Muscle of leg (tissue), 3 donors: ENCODE measurements at regions not wholly inside any gene's neighbourhood (a gene's known extent, or its start where the extent isn't known, plus 50 kb on each side); places are given as distances from the start of the nearest gene placed in this dataset.

Source experiments
- DNase-seq: peaks from one replicate; pipeline ENCODE4 v3.0.0; 2013
- H3K27ac ChIP-seq: one replicate; pipeline ENCODE4 v1.5.1; 2013; ENCODE audit warnings: mild to moderate bottlenecking, low read length, control low read depth
- H3K27me3 ChIP-seq: one replicate; pipeline ENCODE4 v1.6.1; 2013; ENCODE audit warnings: low read length; ENCODE audit not compliant: control insufficient read depth, insufficient read depth
- H3K36me3 ChIP-seq: one replicate; pipeline ENCODE4 v1.6.1; 2013; ENCODE audit warnings: low read length; ENCODE audit not compliant: control insufficient read depth, insufficient read depth
- H3K4me1 ChIP-seq: one replicate; pipeline ENCODE4 v1.6.1; 2013; ENCODE audit warnings: low read length; ENCODE audit not compliant: control insufficient read depth, insufficient read depth
- H3K4me3 ChIP-seq: one replicate; pipeline ENCODE4 v1.5.1; 2013; ENCODE audit warnings: low read length, control low read depth
- H3K9me3 ChIP-seq: replicated peaks from 2 replicates; pipeline ENCODE4 v1.6.1; 2013; ENCODE audit warnings: low read depth, low read length; ENCODE audit not compliant: control insufficient read depth
- WGBS: methylation state at CpG from one replicate; pipeline ENCODE4 v1.1.5; 2013; ENCODE audit warnings: missing lambda C conversion rate; ENCODE audit not compliant: insufficient coverage; 5-methylcytosine and 5-hydroxymethylcytosine counted together

DNA sequence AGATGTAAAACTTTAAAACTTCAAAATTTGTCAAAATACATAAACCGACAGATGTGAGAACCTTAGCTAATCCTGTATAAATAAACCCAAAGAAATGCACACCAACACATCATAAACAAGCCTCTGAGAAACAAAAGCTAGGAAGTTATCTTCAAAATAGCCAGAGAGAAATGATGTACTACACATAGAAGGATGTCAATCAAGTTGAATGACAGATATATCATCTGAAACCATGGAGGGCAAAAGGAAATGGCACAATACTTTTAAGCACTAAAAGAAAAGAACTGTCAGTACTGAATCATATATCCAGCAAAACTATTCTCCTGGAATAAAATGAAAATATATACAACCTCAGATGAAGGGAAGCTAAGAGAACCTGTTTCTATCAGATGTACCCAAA lies 595.1 kb upstream of the PTGER4 start:
- H3K4me1 ChIP-seq: no peaks in the 10 kb centered on the region
- peaks cover 2% of the 10 kb centered on the region for H3K9me3 ChIP-seq
- no peaks in the 10 kb centered on the region for H3K36me3 ChIP-seq
- DNase-seq: no peak
- no peak overlapping the region for H3K4me3 ChIP-seq
- H3K27ac ChIP-seq: no peak overlapping the region
- no CpG with 5 or more reads among the region's 1 CpG for WGBS
- no peaks in the 10 kb centered on the region for H3K27me3 ChIP-seq

DNA sequence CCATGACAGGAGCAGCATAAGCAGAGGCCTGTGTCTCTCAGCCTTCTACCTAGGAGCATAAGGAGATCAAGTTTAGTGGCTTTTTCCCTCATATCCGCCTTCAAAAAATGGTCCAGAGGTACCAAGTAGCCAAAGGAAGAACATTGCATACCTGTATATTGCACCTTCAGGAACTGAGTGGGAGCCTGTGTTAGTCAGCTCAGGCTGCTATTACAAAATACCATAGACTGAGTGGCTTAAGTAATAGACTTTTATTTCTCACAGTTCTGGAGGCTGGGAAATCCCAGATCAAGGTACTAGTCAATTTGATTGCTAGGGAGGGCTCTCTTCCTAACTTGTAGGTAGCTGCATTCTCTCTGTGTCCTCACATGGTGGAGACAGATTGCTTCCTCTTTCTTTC lies 597.4 kb upstream of the PTGER4 start:
- DNase-seq: no peak
- peaks cover 2% of the 10 kb centered on the region for H3K9me3 ChIP-seq
- no peaks in the 10 kb centered on the region for H3K4me1 ChIP-seq
- no peak overlapping the region for H3K27ac ChIP-seq
- H3K4me3 ChIP-seq: no peak overlapping the region
- WGBS: no CpG with 5 or more reads among the region's 1 CpG
- H3K27me3 ChIP-seq: no peaks in the 10 kb centered on the region
- no peaks in the 10 kb centered on the region for H3K36me3 ChIP-seq

DNA sequence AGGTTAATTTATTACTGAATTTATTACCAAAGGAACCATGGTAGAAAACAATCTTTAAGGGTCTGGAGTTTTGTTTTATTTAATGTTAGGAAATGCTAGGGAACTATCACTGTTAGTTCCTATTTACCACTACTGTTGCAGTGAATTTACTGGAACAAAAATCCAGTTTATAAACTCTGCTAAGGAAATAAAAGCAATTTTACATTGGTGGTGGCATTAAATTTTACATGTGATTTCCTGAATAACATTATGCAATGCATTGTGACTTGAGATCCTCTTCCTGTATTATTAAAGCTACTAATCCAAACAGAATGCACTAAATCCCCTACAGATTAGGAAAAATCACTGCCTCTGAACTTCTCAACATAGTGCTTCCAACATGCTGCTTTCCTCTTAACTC lies 599.5 kb upstream of the PTGER4 start:
- H3K4me1 ChIP-seq: no peaks in the 10 kb centered on the region
- H3K9me3 ChIP-seq: no peaks in the 10 kb centered on the region
- H3K4me3 ChIP-seq: no peak overlapping the region
- peak; percentile 73 for DNase-seq
- no peaks in the 10 kb centered on the region for H3K36me3 ChIP-seq
- H3K27me3 ChIP-seq: no peaks in the 10 kb centered on the region
- no peak overlapping the region for H3K27ac ChIP-seq

DNA sequence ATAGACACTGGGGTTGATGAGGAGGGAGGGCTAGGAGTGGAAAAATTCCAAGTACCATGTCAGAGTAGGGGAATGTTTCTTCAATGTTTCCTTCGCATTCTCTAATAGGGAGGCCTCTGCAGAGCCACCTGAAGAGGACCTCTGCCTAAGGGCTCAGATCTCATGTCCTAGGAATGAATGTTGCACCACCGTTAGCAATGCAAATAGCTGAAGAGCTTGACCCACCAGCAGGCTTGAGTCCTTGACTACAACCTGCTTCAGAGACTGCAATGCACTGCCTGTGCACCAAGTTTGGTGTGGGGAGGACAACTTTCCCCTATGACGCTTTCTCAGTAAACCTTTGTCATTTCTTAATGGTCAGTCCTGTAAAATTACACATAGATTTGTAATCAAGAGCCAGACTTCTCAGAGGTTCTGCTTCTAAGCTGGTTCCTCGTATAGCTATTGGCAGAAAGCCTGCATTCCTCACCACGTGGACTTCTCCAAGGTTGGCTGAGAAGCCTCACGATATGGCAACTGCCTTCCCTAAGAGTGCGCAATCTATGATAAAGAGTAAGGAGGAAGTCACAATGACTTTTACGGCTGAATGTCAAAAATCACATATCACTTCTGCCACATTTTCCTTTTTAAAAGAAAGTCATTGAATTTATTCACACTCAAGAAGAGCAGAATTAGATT lies 600.7 kb upstream of the PTGER4 start:
- no peak overlapping the region for H3K4me3 ChIP-seq
- no peaks in the 10 kb centered on the region for H3K4me1 ChIP-seq
- no peak for DNase-seq
- WGBS: 93% methylated on average over 2 of the region's 8 CpGs
- H3K27ac ChIP-seq: no peak overlapping the region
- H3K27me3 ChIP-seq: no peaks in the 10 kb centered on the region
- no peaks in the 10 kb centered on the region for H3K36me3 ChIP-seq
- H3K9me3 ChIP-seq: no peaks in the 10 kb centered on the region

DNA sequence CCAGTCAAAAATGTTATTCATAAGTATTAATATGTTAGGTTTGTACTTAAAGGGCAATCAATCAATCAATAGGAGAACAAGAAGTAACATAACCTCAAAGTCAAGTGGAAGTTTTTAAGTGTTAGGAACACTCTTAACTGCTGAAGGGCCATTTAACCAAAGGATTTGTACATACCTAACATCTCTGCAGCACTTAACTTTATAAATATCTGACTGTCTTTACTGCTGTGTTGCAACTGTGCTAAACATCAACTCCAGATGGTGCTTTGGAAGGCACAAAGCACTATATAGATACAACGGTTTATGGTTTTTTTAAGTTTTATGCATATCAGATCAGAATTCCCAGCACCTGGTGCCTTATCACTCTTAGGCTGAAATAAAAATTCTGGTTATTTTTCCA lies 604.9 kb upstream of the PTGER4 start:
- 80% methylated on average over 1 of the region's 1 CpG for WGBS
- no peak overlapping the region for H3K27ac ChIP-seq
- no peaks in the 10 kb centered on the region for H3K9me3 ChIP-seq
- no peaks in the 10 kb centered on the region for H3K4me1 ChIP-seq
- H3K36me3 ChIP-seq: no peaks in the 10 kb centered on the region
- no peak for DNase-seq
- no peaks in the 10 kb centered on the region for H3K27me3 ChIP-seq
- no peak overlapping the region for H3K4me3 ChIP-seq

DNA sequence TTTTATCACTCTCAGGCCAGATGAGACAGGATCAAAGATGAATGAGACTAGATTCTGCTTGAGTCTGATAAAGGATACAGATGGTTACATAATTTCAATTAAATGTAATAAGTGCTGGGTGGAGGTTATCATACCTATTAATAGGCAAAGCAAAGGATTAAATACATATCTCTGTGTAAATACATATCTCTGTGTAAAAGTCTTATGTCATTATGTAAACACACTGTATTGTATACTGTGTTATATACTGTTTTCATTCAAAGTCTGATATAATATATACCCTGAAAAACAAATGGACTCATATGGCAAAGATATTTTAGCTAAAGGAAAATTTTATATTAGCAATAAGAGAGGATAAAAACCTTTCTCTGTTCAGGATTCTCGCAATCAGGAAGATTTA lies 605.8 kb upstream of the PTGER4 start:
- no peaks in the 10 kb centered on the region for H3K9me3 ChIP-seq
- no peak overlapping the region for H3K4me3 ChIP-seq
- no peaks in the 10 kb centered on the region for H3K27me3 ChIP-seq
- H3K27ac ChIP-seq: no peak overlapping the region
- H3K36me3 ChIP-seq: no peaks in the 10 kb centered on the region
- DNase-seq: no peak
- no CpG with 5 or more reads among the region's 1 CpG for WGBS
- no peaks in the 10 kb centered on the region for H3K4me1 ChIP-seq

DNA sequence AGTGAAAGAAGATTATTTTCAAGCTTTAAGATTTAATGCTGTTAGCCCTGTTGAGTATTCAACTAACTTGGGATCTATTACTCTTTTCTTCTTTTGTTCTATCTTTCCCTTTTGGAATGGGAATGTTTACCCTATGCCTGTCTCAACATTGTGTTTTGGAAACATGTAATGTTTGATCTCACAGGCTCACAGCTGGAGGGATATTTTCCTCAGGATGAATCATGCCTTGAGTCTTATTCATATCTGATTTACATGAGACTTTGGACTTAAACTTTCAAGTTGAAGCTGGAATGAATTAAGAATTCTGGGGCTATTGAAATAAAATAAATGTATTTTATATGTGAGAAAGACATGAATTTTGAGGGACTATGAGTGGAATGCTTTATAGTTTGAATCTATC lies 607.8 kb upstream of the PTGER4 start:
- Histone ChIP-seq H3K27ac (no peak overlapping the region), H3K36me3 (no peaks in the 10 kb centered on the region)
- DNase-seq: no peak

DNA sequence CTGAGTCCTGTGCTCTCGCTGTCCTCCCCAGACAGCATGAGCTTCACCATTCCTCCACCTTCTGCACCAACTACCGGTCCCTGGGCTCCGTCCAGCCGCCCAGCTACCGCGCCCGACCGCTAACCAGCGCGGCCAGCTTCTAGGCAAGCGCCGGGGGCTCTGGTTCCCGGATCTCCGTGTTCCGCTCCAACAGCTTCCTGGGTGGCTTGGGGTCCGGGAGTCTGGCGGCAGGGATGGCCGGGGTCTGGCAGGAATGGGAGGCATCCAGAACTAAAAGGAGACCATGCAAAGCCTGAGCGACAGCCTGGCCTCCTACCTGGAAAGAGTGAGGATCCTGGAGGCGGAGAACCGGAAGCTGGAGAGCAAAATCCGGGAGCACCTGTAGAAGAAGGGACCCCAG lies 613.1 kb upstream of the PTGER4 start:
- Histone ChIP-seq H3K4me3 (no peak overlapping the region), H3K27ac (no peak overlapping the region), H3K9me3 (no peaks in the 10 kb centered on the region), H3K27me3 (no peaks in the 10 kb centered on the region), H3K36me3 (no peaks in the 10 kb centered on the region), H3K4me1 (no peaks in the 10 kb centered on the region)
- 97% methylated on average over 20 of the region's 22 CpGs for WGBS
- no peak for DNase-seq

More for the DNA sequence above, 607.8 kb upstream of the PTGER4 start:
- no peaks in the 10 kb centered on the region for H3K27me3 ChIP-seq
- H3K4me3 ChIP-seq: no peak overlapping the region
- no peaks in the 10 kb centered on the region for H3K9me3 ChIP-seq
- H3K4me1 ChIP-seq: no peaks in the 10 kb centered on the region

DNA sequence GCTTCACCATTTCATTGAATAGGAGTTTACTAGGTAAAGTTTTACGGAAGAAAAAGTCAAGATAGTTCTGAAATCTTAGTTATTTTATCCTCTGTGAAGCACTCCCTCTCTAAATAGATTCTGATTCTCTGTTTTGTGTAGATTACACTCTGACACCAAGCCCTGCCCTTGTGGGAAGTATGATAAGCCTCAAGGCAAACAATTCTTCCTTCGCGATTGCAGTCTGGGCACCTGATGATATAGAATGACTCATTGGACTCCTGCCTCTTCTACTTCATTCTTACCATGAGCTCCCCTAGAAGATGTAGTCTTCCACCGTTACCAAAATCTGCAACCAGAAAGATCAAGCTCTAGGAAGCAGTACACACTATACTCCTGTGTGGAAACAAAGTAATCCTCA lies 626.9 kb upstream of the PTGER4 start:
- no peak overlapping the region for H3K27ac ChIP-seq
- H3K36me3 ChIP-seq: no peaks in the 10 kb centered on the region
- no peaks in the 10 kb centered on the region for H3K27me3 ChIP-seq
- H3K9me3 ChIP-seq: no peaks in the 10 kb centered on the region
- no peak for DNase-seq
- WGBS: no CpG with 5 or more reads among the region's 4 CpGs
- no peaks in the 10 kb centered on the region for H3K4me1 ChIP-seq
- H3K4me3 ChIP-seq: no peak overlapping the region

DNA sequence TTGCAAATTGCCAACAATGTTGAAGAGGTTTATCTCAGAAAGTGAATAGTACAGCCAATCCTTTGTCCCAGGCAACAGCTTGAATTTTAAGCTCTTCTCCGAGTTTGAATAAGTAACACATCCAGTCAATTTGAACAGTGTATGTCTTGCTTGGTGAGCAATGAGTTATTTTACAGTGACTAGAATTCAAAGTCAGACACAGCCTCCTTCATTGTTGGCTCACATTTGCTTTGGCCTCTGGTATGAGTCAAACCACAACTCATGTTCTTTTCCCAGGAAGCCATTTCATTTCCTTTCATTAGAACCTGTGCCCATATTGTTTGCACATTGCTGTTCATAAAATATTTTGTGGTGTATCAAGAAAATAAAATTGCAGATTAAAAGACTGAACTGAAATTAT lies 622.0 kb upstream of the DAB2 start:
- Histone ChIP-seq H3K9me3 (no peaks in the 10 kb centered on the region), H3K27ac (no peak overlapping the region), H3K36me3 (no peaks in the 10 kb centered on the region), H3K4me1 (no peaks in the 10 kb centered on the region), H3K27me3 (no peaks in the 10 kb centered on the region), H3K4me3 (no peak overlapping the region)
- DNase-seq: no peak
- 100% methylated on average over 1 of the region's 1 CpG for WGBS

DNA sequence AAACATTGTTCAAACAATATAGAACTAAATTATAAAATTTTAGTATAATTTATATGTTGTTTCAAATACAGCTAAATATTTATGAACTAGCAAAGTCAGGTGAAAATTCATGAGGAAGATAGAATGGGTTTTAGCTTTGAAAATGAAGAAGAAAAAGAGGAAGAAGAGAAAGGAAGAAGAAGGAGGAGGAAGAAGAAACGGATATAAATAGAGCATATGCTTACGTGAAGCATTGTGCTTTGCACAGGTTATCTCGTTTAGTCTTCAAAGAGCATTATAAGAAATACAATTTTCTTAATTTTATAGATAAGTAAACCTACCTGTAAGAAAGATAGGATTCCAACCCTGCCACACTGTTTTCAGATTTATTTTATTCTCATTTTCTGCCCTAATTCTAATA lies 620.6 kb upstream of the DAB2 start:
- no CpG with 5 or more reads among the region's 3 CpGs for WGBS
- no peak for DNase-seq
- no peaks in the 10 kb centered on the region for H3K36me3 ChIP-seq
- no peaks in the 10 kb centered on the region for H3K4me1 ChIP-seq
- no peak overlapping the region for H3K27ac ChIP-seq
- H3K27me3 ChIP-seq: no peaks in the 10 kb centered on the region
- no peaks in the 10 kb centered on the region for H3K9me3 ChIP-seq
- H3K4me3 ChIP-seq: no peak overlapping the region
